ENCODE measurements at regions not wholly inside any gene's neighbourhood (a gene's known extent, or its start where the extent isn't known, plus 50 kb on each side); places are given as distances from the start of the nearest gene placed in this dataset.

DNA sequence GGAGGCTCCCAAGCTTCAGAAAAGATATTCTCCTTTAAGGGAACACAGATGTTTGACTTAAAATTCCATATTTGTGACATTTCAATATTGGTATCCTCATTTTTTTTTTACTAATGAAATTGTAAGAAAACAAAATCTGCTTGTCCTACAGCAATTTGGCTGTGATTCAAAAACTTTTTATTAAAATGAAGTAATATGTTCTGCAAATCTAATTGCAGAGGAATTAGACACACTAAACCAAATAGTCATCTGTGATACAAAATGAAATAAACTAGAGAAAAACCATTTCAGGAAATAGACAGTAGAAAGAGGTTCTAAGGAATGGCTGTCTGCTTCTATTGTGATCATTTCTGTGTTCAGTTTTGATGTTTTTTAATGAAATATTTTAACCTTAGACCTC, 50.1 kb upstream of the HIF1A start:
- peaks cover 29% of the 10 kb centered on the region for H3K4me1 ChIP-seq
- no peaks in the 10 kb centered on the region for H3K36me3 ChIP-seq
- no peaks in the 10 kb centered on the region for H3K9me3 ChIP-seq
- no peak overlapping the region for H3K27ac ChIP-seq
- no peak overlapping the region for H3K4me3 ChIP-seq
- TF ChIP-seq, protein P1, sequence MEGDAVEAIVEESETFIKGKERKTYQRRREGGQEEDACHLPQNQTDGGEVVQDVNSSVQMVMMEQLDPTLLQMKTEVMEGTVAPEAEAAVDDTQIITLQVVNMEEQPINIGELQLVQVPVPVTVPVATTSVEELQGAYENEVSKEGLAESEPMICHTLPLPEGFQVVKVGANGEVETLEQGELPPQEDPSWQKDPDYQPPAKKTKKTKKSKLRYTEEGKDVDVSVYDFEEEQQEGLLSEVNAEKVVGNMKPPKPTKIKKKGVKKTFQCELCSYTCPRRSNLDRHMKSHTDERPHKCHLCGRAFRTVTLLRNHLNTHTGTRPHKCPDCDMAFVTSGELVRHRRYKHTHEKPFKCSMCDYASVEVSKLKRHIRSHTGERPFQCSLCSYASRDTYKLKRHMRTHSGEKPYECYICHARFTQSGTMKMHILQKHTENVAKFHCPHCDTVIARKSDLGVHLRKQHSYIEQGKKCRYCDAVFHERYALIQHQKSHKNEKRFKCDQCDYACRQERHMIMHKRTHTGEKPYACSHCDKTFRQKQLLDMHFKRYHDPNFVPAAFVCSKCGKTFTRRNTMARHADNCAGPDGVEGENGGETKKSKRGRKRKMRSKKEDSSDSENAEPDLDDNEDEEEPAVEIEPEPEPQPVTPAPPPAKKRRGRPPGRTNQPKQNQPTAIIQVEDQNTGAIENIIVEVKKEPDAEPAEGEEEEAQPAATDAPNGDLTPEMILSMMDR (IDR thresholded peaks at IDR 0.05): no peak
- no peak for TF ChIP-seq POLR2A (IDR thresholded peaks at IDR 0.05)
- TF ChIP-seq POLR2AphosphoS5 (IDR thresholded peaks at IDR 0.05): no peak
- TF ChIP-seq EP300 (IDR thresholded peaks at IDR 0.05): no peak
- H3K27me3 ChIP-seq: no peaks in the 10 kb centered on the region
- no peak for DNase-seq (ENCODE audit: low spot score in 2 of 2)
